B cell (primary cell): ENCODE measurements at regions not wholly inside any gene's neighbourhood (a gene's known extent, or its start where the extent isn't known, plus 50 kb on each side); places are given as distances from the start of the nearest gene placed in this dataset.

Source experiments
- ATAC-seq: fragments of 200-7000 bp; cut with Tn5 transposase; one replicate; pipeline ENCODE4 v1.10.0; 2021; ENCODE audit warnings: low read depth, mild to moderate bottlenecking, moderate number of reproducible peaks, moderate library complexity
- CTCF ChIA-PET: fragments of 350-600 bp; sonication (Branson Sonifier 250); formaldehyde crosslinking; loops from one replicate; lab custom pipeline; 2021; ENCODE audit warnings: antibody characterized with exemption, inconsistent platforms; lab: Charles Lee
- POLR2A ChIA-PET: fragments of 350-600 bp; sonication (Branson Sonifier 250); formaldehyde crosslinking; loops from one replicate; lab custom pipeline; 2021; ENCODE audit warnings: antibody characterized with exemption; lab: Charles Lee
- DNase-seq: peaks from one replicate; pipeline ENCODE4 v3.0.0; 2013
- H2AFZ ChIP-seq: 2 replicates; pipeline ENCODE4 v1.6.1; 2012; ENCODE audit warnings: mild to moderate bottlenecking, low read depth, low read length; ENCODE audit not compliant: insufficient read depth, poor library complexity, severe bottlenecking
- H3K27ac ChIP-seq, 2 donors: 1 replicate in 1 of 2; 2 replicates in 1 of 2; pipeline ENCODE4 v1.5.1; 2012 to 2013; ENCODE audit warnings: low read length in 2 of 2, mild to moderate bottlenecking in 2 of 2, moderate library complexity in 1 of 2
- H3K27me3 ChIP-seq, 4 experiments: fragments of 200-600 bp in 1 of 4; sonication (generic) in 1 of 4; replicated peaks in 1 of 4; 1 replicate in 2 of 4; 2 replicates in 2 of 4; pipeline versions ENCODE4 v1.6.1 to v1.7.0; 2013 to 2016; ENCODE audit warnings: low read length in 3 of 4, mild to moderate bottlenecking in 2 of 4, mixed read lengths in 1 of 4, moderate library complexity in 1 of 4; ENCODE audit not compliant: insufficient read depth in 4 of 4, control insufficient read depth in 3 of 4; ENCODE audit errors: control extremely low read depth in 1 of 4
- H3K36me3 ChIP-seq, 2 experiments: replicated peaks in 1 of 2; 1 replicate in 1 of 2; 2 replicates in 1 of 2; pipeline versions ENCODE4 v1.6.1 to v1.7.1; 2013; ENCODE audit warnings: low read length in 1 of 2; ENCODE audit not compliant: insufficient read depth in 2 of 2, control insufficient read depth in 1 of 2; ENCODE audit errors: control extremely low read depth in 1 of 2, extremely low read depth in 1 of 2
- H3K4me1 ChIP-seq, 2 donors: fragments of 200-600 bp in 1 of 2; sonication (generic) in 1 of 2; 1 replicate in 1 of 2; 2 replicates in 1 of 2; pipeline versions ENCODE4 v1.5.1 to v1.6.1; 2013 to 2017; ENCODE audit warnings: low read length in 2 of 2; ENCODE audit not compliant: control insufficient read depth in 2 of 2, insufficient read depth in 2 of 2
- H3K4me2 ChIP-seq: replicated peaks from 2 replicates; pipeline ENCODE3; 2012; ENCODE audit warnings: mild to moderate bottlenecking, low read depth, low read length; ENCODE audit not compliant: poor library complexity, severe bottlenecking
- H3K4me3 ChIP-seq, 5 experiments: fragments of 200-600 bp in 1 of 5; sonication (generic) in 1 of 5; 1 replicate in 3 of 5; 2 replicates in 2 of 5; pipeline versions ENCODE4 v1.5.1 to v1.7.0; 2011 to 2016; ENCODE audit warnings: low read length in 4 of 5, mild to moderate bottlenecking in 4 of 5, low read depth in 2 of 5, control low read depth in 1 of 5, moderate library complexity in 1 of 5; ENCODE audit not compliant: insufficient read depth in 1 of 5; ENCODE audit errors: control extremely low read depth in 1 of 5, extremely low read depth in 1 of 5
- H3K79me2 ChIP-seq: fragments of 200-600 bp; sonication (generic); one replicate; pipeline ENCODE4 v1.6.0; 2016; ENCODE audit warnings: low read length; ENCODE audit not compliant: control insufficient read depth, insufficient read depth
- H3K9ac ChIP-seq: fragments of 200-600 bp; sonication (generic); 2 replicates; pipeline ENCODE4 v1.6.1; 2017; ENCODE audit warnings: mild to moderate bottlenecking, low read length, moderate library complexity
- H3K9me3 ChIP-seq, 3 donors: one replicate each; pipeline versions ENCODE4 v1.6.1 to v1.7.1; 2013; ENCODE audit warnings: low read length in 2 of 3; ENCODE audit not compliant: control insufficient read depth in 2 of 3, insufficient read depth in 1 of 3; ENCODE audit errors: control extremely low read depth in 1 of 3
- H4K20me1 ChIP-seq: 2 replicates; pipeline ENCODE4 v1.6.0; 2012; ENCODE audit warnings: mild to moderate bottlenecking, low read length; ENCODE audit not compliant: insufficient read depth, control insufficient read depth, poor library complexity, severe bottlenecking
- H3K27ac Mint-ChIP-seq: one replicate; pipeline ENCODE4 v1.8.0; 2021; ENCODE audit warnings: mixed read lengths
- H3K27me3 Mint-ChIP-seq: one replicate; pipeline ENCODE4 v1.8.0; 2021; ENCODE audit warnings: mixed read lengths
- H3K4me1 Mint-ChIP-seq: one replicate; pipeline ENCODE4 v1.8.0; 2021; ENCODE audit warnings: mixed read lengths
- H3K4me3 Mint-ChIP-seq: one replicate; pipeline ENCODE4 v1.8.0; 2021; ENCODE audit warnings: mixed read lengths
- H3K9me3 Mint-ChIP-seq: one replicate; pipeline ENCODE4 v1.8.0; 2022; ENCODE audit warnings: mixed read lengths; ENCODE audit not compliant: insufficient read depth
- EZH2 ChIP-seq: IDR thresholded peaks from 2 replicates; pipeline ENCODE4 v1.6.1; 2012; ENCODE audit warnings: borderline replicate concordance, low read depth, mild to moderate bottlenecking, moderate library complexity, low read length; ENCODE audit not compliant: insufficient read depth, poor library complexity, severe bottlenecking
- WGBS: methylation state at CpG from one replicate; pipeline ENCODE4 v1.1.5; 2013; ENCODE audit warnings: missing lambda C conversion rate; ENCODE audit not compliant: insufficient coverage; 5-methylcytosine and 5-hydroxymethylcytosine counted together
- intact Hi-C: fragments of 100-400 bp; cut with micrococcal nuclease; formaldehyde crosslinking; loops from one replicate; pipeline ENCODE4 v1.10.0; 2022
- TF ChIP-seq, protein P1 (sequence below): fragments of 200-600 bp; IDR thresholded peaks from one replicate; pipeline ENCODE4 v1.8.0; 2022; ENCODE audit warnings: antibody characterized with exemption, mild to moderate bottlenecking

DNA sequence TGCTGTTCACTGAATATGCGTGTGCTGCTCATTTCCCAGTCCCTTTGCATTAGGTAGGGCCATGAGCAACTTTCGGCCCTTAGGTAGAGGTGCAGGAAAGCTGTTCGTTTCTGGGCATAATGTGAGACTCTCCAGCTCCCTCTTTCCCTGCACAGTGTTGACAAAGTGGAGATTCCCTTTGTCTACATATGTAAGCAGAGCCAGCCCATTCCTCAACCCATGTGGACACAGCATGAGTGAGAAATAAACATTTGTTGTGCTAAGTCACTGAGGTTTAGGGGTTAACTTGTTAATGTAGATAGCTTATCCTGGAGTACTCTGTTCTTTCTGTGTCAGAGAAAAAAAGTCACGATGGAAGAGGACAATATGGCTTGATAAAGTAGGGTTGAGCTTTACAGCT is 343.8 kb downstream of the PSAT1 start:
- ChIA-PET POLR2A (no interaction called here), CTCF (no interaction called here)
- no peak for TF ChIP-seq EZH2
- TF ChIP-seq, protein P1, sequence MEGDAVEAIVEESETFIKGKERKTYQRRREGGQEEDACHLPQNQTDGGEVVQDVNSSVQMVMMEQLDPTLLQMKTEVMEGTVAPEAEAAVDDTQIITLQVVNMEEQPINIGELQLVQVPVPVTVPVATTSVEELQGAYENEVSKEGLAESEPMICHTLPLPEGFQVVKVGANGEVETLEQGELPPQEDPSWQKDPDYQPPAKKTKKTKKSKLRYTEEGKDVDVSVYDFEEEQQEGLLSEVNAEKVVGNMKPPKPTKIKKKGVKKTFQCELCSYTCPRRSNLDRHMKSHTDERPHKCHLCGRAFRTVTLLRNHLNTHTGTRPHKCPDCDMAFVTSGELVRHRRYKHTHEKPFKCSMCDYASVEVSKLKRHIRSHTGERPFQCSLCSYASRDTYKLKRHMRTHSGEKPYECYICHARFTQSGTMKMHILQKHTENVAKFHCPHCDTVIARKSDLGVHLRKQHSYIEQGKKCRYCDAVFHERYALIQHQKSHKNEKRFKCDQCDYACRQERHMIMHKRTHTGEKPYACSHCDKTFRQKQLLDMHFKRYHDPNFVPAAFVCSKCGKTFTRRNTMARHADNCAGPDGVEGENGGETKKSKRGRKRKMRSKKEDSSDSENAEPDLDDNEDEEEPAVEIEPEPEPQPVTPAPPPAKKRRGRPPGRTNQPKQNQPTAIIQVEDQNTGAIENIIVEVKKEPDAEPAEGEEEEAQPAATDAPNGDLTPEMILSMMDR, result no peak
- no peak for DNase-seq
- Mint-ChIP-seq H3K27ac (no peak overlapping the region), H3K27me3 (peaks cover 13% of the 10 kb centered on the region), H3K9me3 (no peaks in the 10 kb centered on the region), H3K4me3 (no peak overlapping the region), H3K4me1 (no peaks in the 10 kb centered on the region)
- no peak overlapping the region for H3K27ac ChIP-seq
- no peaks in the 10 kb centered on the region for H3K27me3 ChIP-seq
- H4K20me1 ChIP-seq, result no peaks in the 10 kb centered on the region
- no peaks in the 10 kb centered on the region for H3K4me1 ChIP-seq
- intact Hi-C loops, result no loop called here
- H3K9me3 ChIP-seq, result peaks cover 0 to 2% (median 0%) of the 10 kb centered on the region in 3 donors
- WGBS, result 85% methylated on average over 4 of the region's 4 CpGs
- H3K36me3 ChIP-seq, result no peaks in the 10 kb centered on the region
- no peak overlapping the region for H3K4me3 ChIP-seq
- no peak overlapping the region for H2AFZ ChIP-seq
- ATAC-seq, result no peak
- H3K79me2 ChIP-seq, result no peaks in the 10 kb centered on the region
- no peak overlapping the region for H3K9ac ChIP-seq
- no peak overlapping the region for H3K4me2 ChIP-seq

DNA sequence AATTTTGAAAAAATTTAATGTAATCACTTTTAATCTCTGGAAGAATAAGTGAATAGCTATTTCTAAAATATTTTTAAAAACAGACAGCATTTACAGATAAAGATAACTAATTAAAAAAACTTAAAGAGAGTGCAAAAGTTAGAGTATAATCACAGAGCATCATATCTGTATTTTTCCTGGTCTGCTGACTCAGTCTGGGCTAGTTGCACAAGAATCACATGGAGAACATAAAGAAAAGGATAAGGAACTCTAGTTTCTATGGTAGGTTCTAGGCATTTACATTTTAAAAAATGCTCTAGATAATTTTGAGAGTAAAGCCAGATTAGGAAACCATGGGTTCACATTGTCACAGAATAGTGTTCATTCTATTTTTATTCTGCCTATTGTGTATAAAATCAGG is 347.4 kb downstream of the PSAT1 start:
- Mint-ChIP-seq H3K4me1 (no peaks in the 10 kb centered on the region), H3K27ac (no peak overlapping the region), H3K9me3 (no peaks in the 10 kb centered on the region), H3K4me3 (no peak overlapping the region), H3K27me3 (peaks cover 20% of the 10 kb centered on the region)
- TF ChIP-seq EZH2, result no peak
- TF ChIP-seq, protein P1, result no peak
- Histone ChIP-seq H2AFZ (no peak overlapping the region), H3K4me2 (no peak overlapping the region), H3K4me1 (no peaks in the 10 kb centered on the region), H3K36me3 (no peaks in the 10 kb centered on the region), H3K9me3 (peaks cover 0 to 9% (median 3%) of the 10 kb centered on the region in 3 donors), H3K27ac (no peak overlapping the region), H3K27me3 (no peaks in the 10 kb centered on the region), H3K79me2 (no peaks in the 10 kb centered on the region), H3K4me3 (no peak overlapping the region), H3K9ac (no peak overlapping the region), H4K20me1 (no peaks in the 10 kb centered on the region)
- intact Hi-C loops, result no loop called here
- ATAC-seq (no peak), DNase-seq (no peak)
- CTCF ChIA-PET, result no interaction called here
- POLR2A ChIA-PET, result no interaction called here
